ENCODE measurements at regions not wholly inside any gene's neighbourhood (a gene's known extent, or its start where the extent isn't known, plus 50 kb on each side); places are given as distances from the start of the nearest gene placed in this dataset.
"Not testable (repeated sequence)": the region's sequence is repeated elsewhere in the genome, so short reads cannot be mapped to it uniquely, and the experiment has no call there.

GRCh38 chr13:33550885-33551284, 265.3 kb upstream of the STARD13 start:
- DNase-seq (ENCODE audit: low read depth in 2 of 2): no peak

GRCh38 chr13:33554919-33555791, 262.8 kb upstream of the RFC3 start:
- no peak for DNase-seq (ENCODE audit: low read depth in 2 of 2)

GRCh38 chr13:33556828-33557227, 261.1 kb upstream of the RFC3 start:
- DNase-seq (ENCODE audit: low read depth in 2 of 2): no peak

- DNase-seq (ENCODE audit: low read depth in 2 of 2): no peak
Measured at GRCh38 chr13:33560726-33561125, 257.2 kb upstream of the RFC3 start.

- DNase-seq (ENCODE audit: low read depth in 2 of 2): no peak
Measured at GRCh38 chr13:33561627-33562026, 256.3 kb upstream of the RFC3 start.

GRCh38 chr13:33571618-33572017, 246.3 kb upstream of the RFC3 start:
- DNase-seq (ENCODE audit: low read depth in 2 of 2): no peak

- not testable (repeated sequence) for DNase-seq (ENCODE audit: low read depth in 2 of 2)
Measured at GRCh38 chr13:33572322-33572721, 245.6 kb upstream of the RFC3 start.

GRCh38 chr13:33575378-33575777, 242.6 kb upstream of the RFC3 start:
- no peak for DNase-seq (ENCODE audit: low read depth in 2 of 2)

GRCh38 chr13:33577007-33577406, 240.9 kb upstream of the RFC3 start:
- no peak for DNase-seq (ENCODE audit: low read depth in 2 of 2)

GRCh38 chr13:33578786-33579185, 239.2 kb upstream of the RFC3 start:
- DNase-seq (ENCODE audit: low read depth in 2 of 2): no peak

- DNase-seq (ENCODE audit: low read depth in 2 of 2): no peak
Measured at GRCh38 chr13:33582121-33582520, 235.8 kb upstream of the RFC3 start.

GRCh38 chr13:33583398-33583797, 234.6 kb upstream of the RFC3 start:
- no peak for DNase-seq (ENCODE audit: low read depth in 2 of 2)

- no peak for DNase-seq (ENCODE audit: low read depth in 2 of 2)
Measured at GRCh38 chr13:33590936-33591335, 227.0 kb upstream of the RFC3 start.

- DNase-seq (ENCODE audit: low read depth in 2 of 2): no peak
Measured at GRCh38 chr13:33606692-33607091, 211.3 kb upstream of the RFC3 start.

- DNase-seq (ENCODE audit: low read depth in 2 of 2): peak; percentile 43 to 44
Measured at GRCh38 chr13:33610438-33611120, 207.4 kb upstream of the RFC3 start.

GRCh38 chr13:33611121-33611805, 206.7 kb upstream of the RFC3 start:
- DNase-seq (ENCODE audit: low read depth in 2 of 2): no peak

GRCh38 chr13:33612641-33613638, 205.0 kb upstream of the RFC3 start:
- DNase-seq (ENCODE audit: low read depth in 2 of 2): peak in 1 of 2 donors; percentile 31

GRCh38 chr13:33615436-33615835, 202.5 kb upstream of the RFC3 start:
- no peak for DNase-seq (ENCODE audit: low read depth in 2 of 2)

GRCh38 chr13:33616130-33616529, 201.8 kb upstream of the RFC3 start:
- no peak for DNase-seq (ENCODE audit: low read depth in 2 of 2)

- DNase-seq (ENCODE audit: low read depth in 2 of 2): no peak
Measured at GRCh38 chr13:33617055-33617454, 200.9 kb upstream of the RFC3 start.

- DNase-seq (ENCODE audit: low read depth in 2 of 2): no peak
Measured at GRCh38 chr13:33624253-33624652, 193.7 kb upstream of the RFC3 start.
